Cardiac septum (tissue), 1 donor: ENCODE measurements at regions not wholly inside any gene's neighbourhood (a gene's known extent, or its start where the extent isn't known, plus 50 kb on each side); places are given as distances from the start of the nearest gene placed in this dataset.

Source experiments
- DNase-seq: peaks from one replicate; pipeline ENCODE4 v3.0.0-alpha.2; 2020; ENCODE audit warnings: low spot score
- intact Hi-C: fragments of 100-400 bp; cut with DNase I; formaldehyde crosslinking; loops from one replicate; pipeline ENCODE4 v1.14.0; 2022
- donor health status: DM: no; HTN: no; CAD: no.

DNA sequence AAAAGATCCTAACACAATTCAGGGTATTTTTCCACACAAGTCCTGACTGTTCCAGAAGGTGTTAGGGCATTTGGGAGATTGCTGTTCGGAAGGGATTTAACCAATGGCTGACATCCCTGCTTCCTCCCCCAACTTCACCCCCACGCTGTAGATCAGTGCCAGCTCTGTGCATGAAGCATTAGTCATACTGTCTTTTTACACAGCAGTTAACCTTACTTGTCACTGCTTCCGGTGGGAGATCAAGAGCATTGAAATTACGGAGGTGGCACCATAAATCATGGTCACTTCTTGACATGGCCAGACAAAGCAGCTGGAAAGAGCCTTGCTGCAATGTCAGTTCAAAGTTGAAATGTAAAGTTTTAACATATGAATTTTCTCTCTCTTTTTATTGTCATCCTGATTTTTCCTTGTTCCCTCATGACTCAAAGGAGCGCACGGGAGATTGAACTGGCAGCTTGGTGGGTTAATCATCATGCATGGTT lies 70.2 kb downstream of the HRH4 start:
- intact Hi-C loops: no loop called here
- no peak for DNase-seq

DNA sequence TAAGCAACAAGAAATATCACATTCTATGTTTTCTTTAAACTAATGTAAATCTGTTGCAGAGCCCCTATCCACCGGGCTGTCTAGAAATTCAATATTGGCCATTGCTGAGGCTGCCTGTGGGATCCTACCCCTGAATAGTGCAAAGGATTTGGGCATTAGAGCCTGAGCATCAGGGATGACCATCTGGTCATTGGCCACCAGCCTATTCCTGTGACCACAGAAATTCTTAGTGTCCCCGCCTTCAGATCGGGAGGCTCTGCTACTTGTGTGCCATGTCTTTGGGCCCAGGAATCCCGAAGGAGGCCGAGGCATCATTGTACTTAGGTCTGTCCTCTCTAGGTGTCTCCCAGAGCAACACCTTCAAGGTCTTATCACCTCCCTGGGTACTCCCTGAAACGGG lies 73.8 kb downstream of the HRH4 start:
- DNase-seq: no peak
- intact Hi-C loops: no loop called here

DNA sequence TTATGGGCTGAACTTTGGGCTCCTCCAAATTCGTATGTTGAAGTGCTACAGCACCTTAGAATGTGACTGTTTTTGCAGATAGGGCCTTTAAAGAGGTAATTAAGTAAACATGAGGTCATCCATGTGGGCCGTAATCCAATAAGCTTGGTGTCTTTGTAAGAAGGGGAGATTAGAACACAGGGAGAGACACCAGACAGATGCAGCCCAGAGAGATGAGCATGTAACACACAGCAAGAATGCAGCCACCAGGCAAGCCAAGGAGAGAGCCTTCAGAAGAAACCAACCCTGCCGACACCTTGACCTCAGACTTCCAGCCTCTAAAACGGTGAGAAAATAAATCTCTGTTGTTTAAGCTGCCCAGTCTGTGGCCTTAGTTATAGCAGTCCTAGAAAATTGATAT lies 74.3 kb downstream of the HRH4 start:
- DNase-seq: no peak
- intact Hi-C loops: no loop called here

GRCh38 chr18:24535527-24536295 lies 75.3 kb downstream of the HRH4 start:
- intact Hi-C loops: no loop called here
- no peak for DNase-seq

DNA sequence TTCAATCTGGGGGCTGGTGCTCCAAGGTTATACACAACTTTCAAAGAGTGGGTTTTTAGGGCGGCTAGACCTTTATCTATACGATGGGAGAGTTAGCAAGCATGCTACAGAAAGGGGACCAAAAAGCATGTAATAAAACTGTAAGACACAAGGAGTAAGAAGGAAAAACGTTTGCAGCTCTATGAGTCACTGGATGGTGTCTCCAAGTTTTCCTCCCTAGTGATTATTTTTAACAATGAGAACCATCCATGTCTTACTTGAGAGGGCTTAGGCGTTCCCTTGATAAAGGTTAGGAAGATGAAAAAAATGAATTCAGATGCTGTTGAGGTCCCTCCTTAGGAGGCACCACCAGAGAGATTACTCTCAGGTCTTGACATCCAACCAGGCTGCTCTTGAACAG lies 75.9 kb downstream of the HRH4 start:
- intact Hi-C loops: no loop called here
- DNase-seq: no peak

DNA sequence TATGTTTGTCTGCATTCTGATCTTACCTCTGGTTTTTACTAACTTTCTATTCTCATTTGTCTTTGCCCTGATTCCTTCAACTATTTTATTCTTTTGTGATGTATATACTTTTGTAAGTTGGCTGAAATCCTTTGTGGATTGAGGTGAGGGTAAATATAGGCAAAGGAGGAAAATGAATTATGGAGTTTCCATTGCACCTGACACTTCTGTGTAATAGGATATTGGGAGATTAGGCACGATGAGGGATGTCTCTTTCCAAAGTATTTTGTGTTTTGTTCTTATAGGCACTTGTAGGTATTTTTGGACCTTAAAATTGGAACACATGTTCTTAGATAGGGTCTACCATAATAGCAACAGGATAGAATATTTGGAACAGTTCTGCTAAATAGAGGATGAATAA lies 76.4 kb downstream of the HRH4 start:
- no peak for DNase-seq
- intact Hi-C loops: no loop called here

DNA sequence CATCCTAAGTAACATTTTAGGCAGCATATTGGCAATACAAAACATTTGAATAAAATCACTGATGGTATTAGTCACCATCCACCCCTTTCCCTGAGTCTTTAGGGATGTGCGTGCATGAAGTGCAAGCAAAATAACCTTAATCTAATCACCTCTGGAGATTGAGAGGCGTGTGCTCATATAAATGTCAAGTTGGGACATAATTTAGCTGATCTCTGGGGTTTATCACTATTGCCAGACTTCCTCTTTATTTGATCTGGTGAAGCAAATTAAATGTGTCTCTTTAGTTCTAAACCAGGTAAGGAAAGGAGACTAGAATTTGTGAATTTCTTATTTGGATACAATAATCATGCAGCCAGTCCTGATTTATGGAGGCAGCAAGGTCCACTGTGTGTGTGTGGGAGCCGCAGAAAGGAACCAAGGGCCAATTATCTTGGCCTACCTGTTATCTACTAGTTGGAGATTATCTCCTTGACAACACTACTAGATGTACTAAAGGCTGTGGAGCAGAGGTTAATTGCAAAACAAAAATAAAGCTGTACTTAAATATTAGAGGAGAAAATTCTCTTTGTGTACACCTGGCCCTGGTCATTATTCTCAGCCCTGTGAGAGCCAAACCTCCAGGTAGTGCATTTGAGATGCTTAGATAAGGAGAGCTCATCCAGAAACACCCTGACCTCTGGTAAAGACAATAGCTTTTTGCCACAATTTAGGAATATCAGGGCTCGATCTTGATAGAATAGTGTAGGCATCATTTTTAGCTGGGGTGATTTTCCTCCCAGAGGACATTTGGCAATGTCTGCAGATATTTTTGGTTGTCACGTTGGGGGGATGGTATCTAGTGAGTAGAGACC lies 78.2 kb downstream of the HRH4 start:
- intact Hi-C loops: no loop called here
- DNase-seq: no peak

GRCh38 chr18:24539866-24540617 lies 79.6 kb downstream of the HRH4 start:
- intact Hi-C loops: no loop called here

GRCh38 chr18:24540896-24541295 lies 80.5 kb downstream of the HRH4 start:
- no peak for DNase-seq
- intact Hi-C loops: no loop called here

More at GRCh38 chr18:24539866-24540617, 79.6 kb downstream of the HRH4 start:
- no peak for DNase-seq

DNA sequence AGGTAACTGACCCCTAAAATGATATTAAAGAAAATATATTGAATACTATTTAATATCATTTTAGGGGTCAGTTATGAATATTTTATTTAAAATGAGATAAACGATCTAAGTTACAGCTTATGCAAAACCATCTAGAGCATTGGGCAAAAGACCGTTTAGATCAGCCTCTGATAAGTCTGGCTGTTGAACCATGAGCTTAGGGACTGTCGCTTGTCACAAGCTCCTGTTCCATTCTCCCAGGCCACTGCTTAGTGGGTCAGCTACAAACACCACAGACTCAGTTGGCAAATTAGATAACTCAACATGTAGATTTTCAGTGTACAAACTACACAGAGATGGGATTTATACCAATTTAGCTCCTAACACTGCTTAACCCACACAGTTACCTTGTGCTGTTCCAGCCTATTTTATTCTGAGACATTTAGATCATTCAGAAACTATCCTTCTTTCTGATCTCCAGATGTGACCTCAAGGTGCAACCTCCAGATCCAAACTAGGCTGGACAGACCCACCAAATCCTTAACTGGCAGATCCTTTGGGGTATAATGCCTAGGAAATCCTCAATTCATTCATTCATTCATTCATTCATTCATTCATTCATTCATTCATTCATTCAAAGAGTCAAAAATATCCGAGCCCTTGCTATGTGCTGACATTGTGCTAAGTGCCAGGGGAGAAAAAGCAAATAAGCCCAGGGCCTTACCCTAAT lies 82.8 kb downstream of the HRH4 start:
- no peak for DNase-seq
- intact Hi-C loops: no loop called here

GRCh38 chr18:24543795-24544498 lies 83.5 kb downstream of the HRH4 start:
- intact Hi-C loops: no loop called here
- no peak for DNase-seq

DNA sequence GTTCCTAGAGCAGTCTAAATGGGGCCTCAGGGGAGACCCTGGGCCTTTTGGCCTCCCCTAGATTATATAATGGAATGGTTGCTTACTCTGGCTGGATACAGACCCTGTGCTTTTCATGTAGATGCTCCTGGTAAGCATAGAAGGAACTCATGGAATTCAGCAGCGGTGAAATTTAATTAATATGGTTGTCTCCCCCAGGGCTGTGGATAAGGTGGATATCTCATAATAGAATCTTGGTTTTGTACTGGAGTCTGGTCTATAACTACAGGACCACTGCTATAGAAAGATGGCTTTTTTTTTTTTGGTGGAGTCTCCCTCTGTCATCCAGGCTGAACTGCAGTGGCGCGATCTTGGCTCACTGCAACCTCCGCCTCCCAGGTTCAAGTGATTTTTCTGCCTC lies 84.5 kb downstream of the HRH4 start:
- no peak for DNase-seq
- intact Hi-C loops: no loop called here

GRCh38 chr18:24545651-24546050 lies 85.2 kb downstream of the HRH4 start:
- DNase-seq: no peak
- intact Hi-C loops: no loop called here

- intact Hi-C loops: no loop called here
- no peak for DNase-seq
Observed at GRCh38 chr18:24546307-24546706, 85.9 kb downstream of the HRH4 start.

DNA sequence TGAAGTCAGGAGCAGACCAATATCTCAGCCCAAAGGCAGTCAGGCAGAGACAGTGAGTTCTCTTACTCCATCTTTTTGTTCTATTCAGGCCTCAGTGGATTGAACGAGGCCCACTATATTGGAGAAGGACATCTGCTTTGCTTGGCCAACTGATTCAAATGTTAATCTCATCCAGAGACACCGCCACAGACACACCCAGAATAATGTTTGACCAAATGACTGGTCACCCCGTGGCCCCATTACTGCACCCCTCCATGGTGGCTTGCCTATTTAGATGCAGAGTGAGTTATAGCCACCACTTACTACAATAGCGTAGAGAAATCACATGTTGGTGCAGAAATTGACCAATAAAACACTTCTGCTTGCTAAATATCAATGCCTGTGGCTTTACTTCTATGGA lies 88.1 kb downstream of the HRH4 start:
- no peak for DNase-seq
- intact Hi-C loops: no loop called here

DNA sequence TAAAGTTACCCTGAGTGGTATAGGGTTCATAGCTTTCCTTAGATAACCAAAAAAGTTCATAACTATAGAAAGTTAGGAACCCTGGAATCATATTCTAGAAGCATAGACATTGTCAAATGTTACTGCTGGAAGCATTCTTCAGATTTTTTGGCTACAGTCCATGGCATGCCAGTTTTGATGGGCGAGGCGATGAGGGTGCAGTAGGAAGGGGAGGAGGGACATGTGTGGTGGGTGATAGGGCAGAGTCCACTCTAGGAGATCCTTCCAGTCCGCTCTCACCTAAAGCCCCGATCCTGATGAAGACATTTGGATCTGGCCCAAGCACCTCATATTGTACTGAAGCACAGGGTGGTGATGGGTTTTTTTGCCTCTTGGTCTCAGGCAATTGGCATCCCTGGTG lies 91.8 kb downstream of the HRH4 start:
- intact Hi-C loops: no loop called here
- no peak for DNase-seq

GRCh38 chr18:24553571-24554285 lies 93.3 kb downstream of the HRH4 start:
- DNase-seq: no peak
- intact Hi-C loops: no loop called here

- no peak for DNase-seq
- intact Hi-C loops: no loop called here
Observed at GRCh38 chr18:24558403-24558802, 98.0 kb downstream of the HRH4 start.
